CD4-positive, alpha-beta memory T cell (primary cell): ENCODE measurements at regions not wholly inside any gene's neighbourhood (a gene's known extent, or its start where the extent isn't known, plus 50 kb on each side); places are given as distances from the start of the nearest gene placed in this dataset.
A peak's percentile ranks its signal among the peaks of the same experiment; 100 is the strongest.
"Not testable (repeated sequence)": the region's sequence is repeated elsewhere in the genome, so short reads cannot be mapped to it uniquely, and the experiment has no call there.

ENCODE experiments used
- CTCF ChIA-PET: fragments of 350-600 bp; sonication (Branson Sonifier 250); formaldehyde crosslinking; loops from one replicate; lab custom pipeline; 2021; ENCODE audit warnings: inconsistent platforms; ENCODE audit not compliant: partially characterized antibody; lab: Charles Lee
- POLR2A ChIA-PET: fragments of 350-600 bp; sonication (Branson Sonifier 250); formaldehyde crosslinking; loops from one replicate; lab custom pipeline; 2021; ENCODE audit not compliant: partially characterized antibody; lab: Charles Lee
- DNase-seq, 5 donors: peaks; one replicate each; pipeline versions ENCODE4 v3.0.0 to v3.0.0-alpha.2; 2020 to 2022; ENCODE audit warnings: mixed read lengths in 1 of 5
- H3K27ac ChIP-seq: one replicate; pipeline ENCODE4 v1.7.0; 2013; ENCODE audit warnings: low read depth, low read length
- H3K27me3 ChIP-seq: 2 replicates; pipeline ENCODE4 v1.7.0; 2013; ENCODE audit warnings: mild to moderate bottlenecking, low read length, moderate library complexity; ENCODE audit not compliant: insufficient read depth
- H3K36me3 ChIP-seq: 2 replicates; pipeline ENCODE4 v1.7.0; 2013; ENCODE audit warnings: mild to moderate bottlenecking, low read length, moderate library complexity; ENCODE audit not compliant: insufficient read depth
- H3K4me1 ChIP-seq: 2 replicates; pipeline ENCODE4 v1.7.0; 2013; ENCODE audit warnings: mild to moderate bottlenecking, low read length, moderate library complexity; ENCODE audit not compliant: insufficient read depth
- H3K4me3 ChIP-seq, 2 donors: one replicate each; pipeline ENCODE4 v1.7.0; 2013; ENCODE audit warnings: low read length in 2 of 2, mild to moderate bottlenecking in 1 of 2
- H3K9me3 ChIP-seq, 2 donors: one replicate each; pipeline ENCODE4 v1.7.0; 2013; ENCODE audit warnings: low read length in 2 of 2, control low read depth in 1 of 2; ENCODE audit not compliant: control insufficient read depth in 1 of 2
- H3K27ac Mint-ChIP-seq, 7 donors: one replicate each; pipeline ENCODE4 v1.8.0; 2020 to 2021; ENCODE audit warnings: mixed read lengths in 7 of 7, mild to moderate bottlenecking in 6 of 7, inconsistent platforms in 3 of 7, moderate library complexity in 3 of 7
- H3K27me3 Mint-ChIP-seq, 2 donors: one replicate each; pipeline ENCODE4 v1.8.0; 2020 to 2021; ENCODE audit warnings: mixed read lengths in 2 of 2
- H3K36me3 Mint-ChIP-seq, 2 donors: one replicate each; pipeline ENCODE4 v1.8.0; 2020 to 2021; ENCODE audit warnings: mixed read lengths in 2 of 2, inconsistent platforms in 1 of 2, mild to moderate bottlenecking in 1 of 2
- H3K4me1 Mint-ChIP-seq, 4 donors: one replicate each; pipeline ENCODE4 v1.8.0; 2020 to 2021; ENCODE audit warnings: mixed read lengths in 4 of 4, mild to moderate bottlenecking in 1 of 4
- H3K4me3 Mint-ChIP-seq, 8 donors: one replicate each; pipeline ENCODE4 v1.8.0; 2020 to 2021; ENCODE audit warnings: mixed read lengths in 8 of 8, mild to moderate bottlenecking in 7 of 8, moderate library complexity in 6 of 8, inconsistent platforms in 3 of 8
- H3K9me3 Mint-ChIP-seq, 8 donors: one replicate each; pipeline ENCODE4 v1.8.0; 2020 to 2021; ENCODE audit warnings: mixed read lengths in 8 of 8, mild to moderate bottlenecking in 5 of 8, inconsistent platforms in 3 of 8, moderate library complexity in 1 of 8
- intact Hi-C: fragments of 100-400 bp; cut with micrococcal nuclease; formaldehyde crosslinking; loops from one replicate; pipeline ENCODE4 v1.15.1; 2023

GRCh38 chr3:89533275-89533674, 425.9 kb downstream of the EPHA3 start:
- ChIA-PET POLR2A (no interaction called here), CTCF (no interaction called here)
- no peak overlapping the region for H3K27ac ChIP-seq

GRCh38 chr3:89554587-89554986, 447.2 kb downstream of the EPHA3 start:
- not testable (repeated sequence) for H3K36me3 Mint-ChIP-seq

More at GRCh38 chr3:89533275-89533674, 425.9 kb downstream of the EPHA3 start:
- Mint-ChIP-seq H3K27ac (no peak overlapping the region), H3K9me3 (peaks cover 0 to 16% (median 7%) of the 10 kb centered on the region in 8 donors), H3K27me3 (no peaks in the 10 kb centered on the region), H3K4me1 (no peaks in the 10 kb centered on the region), H3K36me3 (no peaks in the 10 kb centered on the region), H3K4me3 (no peak overlapping the region)
- Histone ChIP-seq H3K4me3 (no peak overlapping the region), H3K4me1 (no peaks in the 10 kb centered on the region), H3K9me3 (no peaks in the 10 kb centered on the region), H3K36me3 (no peaks in the 10 kb centered on the region), H3K27me3 (no peaks in the 10 kb centered on the region)
- intact Hi-C loops, result no loop called here
- no peak for DNase-seq

GRCh38 chr3:89558711-89559110, 451.3 kb downstream of the EPHA3 start:
- H3K4me3 Mint-ChIP-seq, result no peak overlapping the region

More at GRCh38 chr3:89554587-89554986, 447.2 kb downstream of the EPHA3 start:
- H3K4me3 ChIP-seq, H3K27ac Mint-ChIP-seq, CTCF ChIA-PET, intact Hi-C loops, H3K4me1 Mint-ChIP-seq, POLR2A ChIA-PET, H3K27me3 Mint-ChIP-seq, H3K27me3 ChIP-seq, H3K27ac ChIP-seq, H3K4me1 ChIP-seq, H3K36me3 ChIP-seq, DNase-seq, H3K9me3 ChIP-seq: not testable (repeated sequence)
- Mint-ChIP-seq H3K9me3 (peaks cover 4 to 41% (median 11%) of the 10 kb centered on the region in 8 donors), H3K4me3 (peak overlapping the region in 1 of 8 donors; percentile 41)

GRCh38 chr3:89560568-89560967, 453.1 kb downstream of the EPHA3 start:
- no peaks in the 10 kb centered on the region for H3K27me3 ChIP-seq
- H3K36me3 ChIP-seq, result no peaks in the 10 kb centered on the region
- Mint-ChIP-seq H3K4me1 (no peaks in the 10 kb centered on the region), H3K27ac (no peak overlapping the region), H3K27me3 (no peaks in the 10 kb centered on the region), H3K4me3 (no peak overlapping the region), H3K36me3 (no peaks in the 10 kb centered on the region), H3K9me3 (peaks cover 2 to 45% (median 20%) of the 10 kb centered on the region in 8 donors)
- intact Hi-C loops, result no loop called here
- H3K4me3 ChIP-seq, result no peak overlapping the region
- H3K27ac ChIP-seq, result no peak overlapping the region
- no peaks in the 10 kb centered on the region for H3K4me1 ChIP-seq
- ChIA-PET POLR2A (no interaction called here), CTCF (no interaction called here)
- no peak for DNase-seq
- H3K9me3 ChIP-seq, result peaks cover 0 to 3% of the 10 kb centered on the region in 2 donors

More at GRCh38 chr3:89558711-89559110, 451.3 kb downstream of the EPHA3 start:
- no peaks in the 10 kb centered on the region for H3K36me3 ChIP-seq
- ChIA-PET CTCF (no interaction called here), POLR2A (no interaction called here)
- H3K27ac Mint-ChIP-seq, result no peak overlapping the region
- peaks cover 0 to 3% of the 10 kb centered on the region in 2 donors for H3K9me3 ChIP-seq
- H3K4me3 ChIP-seq, result no peak overlapping the region
- intact Hi-C loops, result no loop called here
- H3K4me1 ChIP-seq, result no peaks in the 10 kb centered on the region
- no peaks in the 10 kb centered on the region for H3K36me3 Mint-ChIP-seq
- H3K4me1 Mint-ChIP-seq, result no peaks in the 10 kb centered on the region
- H3K9me3 Mint-ChIP-seq, result peaks cover 2 to 51% (median 16%) of the 10 kb centered on the region in 8 donors
- no peak overlapping the region for H3K27ac ChIP-seq
- H3K27me3 ChIP-seq, result no peaks in the 10 kb centered on the region
- DNase-seq, result no peak
- no peaks in the 10 kb centered on the region for H3K27me3 Mint-ChIP-seq

- no peaks in the 10 kb centered on the region for H3K4me1 Mint-ChIP-seq
- Histone ChIP-seq H3K9me3 (peaks cover 0 to 3% of the 10 kb centered on the region in 2 donors), H3K27ac (no peak overlapping the region), H3K36me3 (no peaks in the 10 kb centered on the region), H3K4me1 (no peaks in the 10 kb centered on the region), H3K4me3 (no peak overlapping the region), H3K27me3 (no peaks in the 10 kb centered on the region)
- peaks cover 2 to 45% (median 22%) of the 10 kb centered on the region in 8 donors for H3K9me3 Mint-ChIP-seq
- POLR2A ChIA-PET, result no interaction called here
- CTCF ChIA-PET, result no interaction called here
- no peaks in the 10 kb centered on the region for H3K27me3 Mint-ChIP-seq
- H3K27ac Mint-ChIP-seq, result no peak overlapping the region
- H3K4me3 Mint-ChIP-seq, result no peak overlapping the region
- H3K36me3 Mint-ChIP-seq, result no peaks in the 10 kb centered on the region
- no peak for DNase-seq
- intact Hi-C loops, result no loop called here
Measured at GRCh38 chr3:89562373-89562772, 455.0 kb downstream of the EPHA3 start.

- POLR2A ChIA-PET, result no interaction called here
Measured at GRCh38 chr3:89565098-89565497, 457.7 kb downstream of the EPHA3 start.

GRCh38 chr3:89570465-89570864, 463.0 kb downstream of the EPHA3 start:
- Mint-ChIP-seq H3K4me1 (no peaks in the 10 kb centered on the region), H3K36me3 (no peaks in the 10 kb centered on the region), H3K4me3 (no peak overlapping the region), H3K9me3 (peaks cover 2 to 29% (median 14%) of the 10 kb centered on the region in 8 donors), H3K27ac (no peak overlapping the region), H3K27me3 (no peaks in the 10 kb centered on the region)
- Histone ChIP-seq H3K4me3 (no peak overlapping the region), H3K27ac (no peak overlapping the region), H3K27me3 (no peaks in the 10 kb centered on the region), H3K36me3 (no peaks in the 10 kb centered on the region), H3K9me3 (no peaks in the 10 kb centered on the region), H3K4me1 (no peaks in the 10 kb centered on the region)
- intact Hi-C loops, result no loop called here
- DNase-seq, result no peak
- ChIA-PET POLR2A (no interaction called here), CTCF (no interaction called here)

More at GRCh38 chr3:89565098-89565497, 457.7 kb downstream of the EPHA3 start:
- Mint-ChIP-seq H3K27ac (no peak overlapping the region), H3K9me3 (peaks cover 0 to 46% (median 23%) of the 10 kb centered on the region in 8 donors), H3K4me3 (no peak overlapping the region), H3K4me1 (no peaks in the 10 kb centered on the region), H3K27me3 (no peaks in the 10 kb centered on the region), H3K36me3 (no peaks in the 10 kb centered on the region)
- intact Hi-C loops, result no loop called here
- CTCF ChIA-PET, result no interaction called here
- Histone ChIP-seq H3K4me1 (no peaks in the 10 kb centered on the region), H3K9me3 (no peaks in the 10 kb centered on the region), H3K4me3 (no peak overlapping the region), H3K36me3 (no peaks in the 10 kb centered on the region), H3K27ac (no peak overlapping the region), H3K27me3 (no peaks in the 10 kb centered on the region)
- DNase-seq, result no peak

GRCh38 chr3:89571298-89571697, 463.9 kb downstream of the EPHA3 start:
- Mint-ChIP-seq H3K27ac (no peak overlapping the region), H3K4me1 (no peaks in the 10 kb centered on the region), H3K4me3 (no peak overlapping the region), H3K36me3 (no peaks in the 10 kb centered on the region), H3K27me3 (no peaks in the 10 kb centered on the region), H3K9me3 (peaks cover 1 to 25% (median 9%) of the 10 kb centered on the region in 8 donors)
- Histone ChIP-seq H3K4me1 (no peaks in the 10 kb centered on the region), H3K27ac (no peak overlapping the region), H3K36me3 (no peaks in the 10 kb centered on the region), H3K9me3 (no peaks in the 10 kb centered on the region), H3K4me3 (no peak overlapping the region), H3K27me3 (no peaks in the 10 kb centered on the region)
- ChIA-PET POLR2A (no interaction called here), CTCF (no interaction called here)
- intact Hi-C loops, result no loop called here
- no peak for DNase-seq
